HFF-Myc (cell line): ENCODE measurements at regions not wholly inside any gene's neighbourhood (a gene's known extent, or its start where the extent isn't known, plus 50 kb on each side); places are given as distances from the start of the nearest gene placed in this dataset.

ENCODE experiments used
- DNase-seq: peaks from one replicate; pipeline ENCODE4 v3.0.0-alpha.2; 2011; ENCODE audit warnings: low read depth; ENCODE audit errors: extremely low read depth
- H3K4me3 ChIP-seq: replicated peaks from 2 replicates; pipeline ENCODE4 v1.5.1; 2011; ENCODE audit warnings: low read depth, mild to moderate bottlenecking, control low read depth, low read length
- CTCF ChIP-seq: IDR thresholded peaks from 2 replicates; pipeline ENCODE4 v1.5.1; 2012; ENCODE audit warnings: mild to moderate bottlenecking, low read depth, low read length, control low read depth; ENCODE audit errors: missing control alignments

- H3K4me3 ChIP-seq: no peak overlapping the region
- no peak for TF ChIP-seq CTCF
- DNase-seq: no peak
Measured at GRCh38 chr21:19368944-19369343, 965.4 kb upstream of the TMPRSS15 start.

GRCh38 chr21:19392390-19392789 is 988.8 kb upstream of the TMPRSS15 start:
- no peak for TF ChIP-seq CTCF
- DNase-seq: no peak
- no peak overlapping the region for H3K4me3 ChIP-seq

- no peak for TF ChIP-seq CTCF
- no peak for DNase-seq
- H3K4me3 ChIP-seq: no peak overlapping the region
Measured at GRCh38 chr21:19400223-19400770, 996.7 kb upstream of the TMPRSS15 start.

- no peak for DNase-seq
- TF ChIP-seq CTCF: no peak
- no peak overlapping the region for H3K4me3 ChIP-seq
Measured at GRCh38 chr21:19402870-19403269, 999.3 kb upstream of the TMPRSS15 start.

- DNase-seq: no peak
- TF ChIP-seq CTCF: no peak
- no peak overlapping the region for H3K4me3 ChIP-seq
Measured at GRCh38 chr21:19405326-19405725, 1001.7 kb upstream of the TMPRSS15 start.

- no peak overlapping the region for H3K4me3 ChIP-seq
- DNase-seq: no peak
- TF ChIP-seq CTCF: no peak
Measured at GRCh38 chr21:19420565-19420964, 1017.0 kb upstream of the TMPRSS15 start.

- H3K4me3 ChIP-seq: no peak overlapping the region
- TF ChIP-seq CTCF: no peak
- DNase-seq: no peak
Measured at GRCh38 chr21:19433623-19434022, 1030.0 kb upstream of the TMPRSS15 start.
